B cell (primary cell): ENCODE measurements at regions not wholly inside any gene's neighbourhood (a gene's known extent, or its start where the extent isn't known, plus 50 kb on each side); places are given as distances from the start of the nearest gene placed in this dataset.

Experiments used
- EZH2 ChIP-seq: IDR thresholded peaks from 2 replicates; pipeline ENCODE4 v1.6.1; 2012; ENCODE audit warnings: borderline replicate concordance, low read depth, mild to moderate bottlenecking, moderate library complexity, low read length; ENCODE audit not compliant: insufficient read depth, poor library complexity, severe bottlenecking
- TF ChIP-seq, protein P1 (sequence below): fragments of 200-600 bp; IDR thresholded peaks from one replicate; pipeline ENCODE4 v1.8.0; 2022; ENCODE audit warnings: antibody characterized with exemption, mild to moderate bottlenecking

GRCh38 chr11:42713753-42714152 lies 598.0 kb upstream of the API5 start:
- TF ChIP-seq EZH2 = no peak
- TF ChIP-seq, protein P1, sequence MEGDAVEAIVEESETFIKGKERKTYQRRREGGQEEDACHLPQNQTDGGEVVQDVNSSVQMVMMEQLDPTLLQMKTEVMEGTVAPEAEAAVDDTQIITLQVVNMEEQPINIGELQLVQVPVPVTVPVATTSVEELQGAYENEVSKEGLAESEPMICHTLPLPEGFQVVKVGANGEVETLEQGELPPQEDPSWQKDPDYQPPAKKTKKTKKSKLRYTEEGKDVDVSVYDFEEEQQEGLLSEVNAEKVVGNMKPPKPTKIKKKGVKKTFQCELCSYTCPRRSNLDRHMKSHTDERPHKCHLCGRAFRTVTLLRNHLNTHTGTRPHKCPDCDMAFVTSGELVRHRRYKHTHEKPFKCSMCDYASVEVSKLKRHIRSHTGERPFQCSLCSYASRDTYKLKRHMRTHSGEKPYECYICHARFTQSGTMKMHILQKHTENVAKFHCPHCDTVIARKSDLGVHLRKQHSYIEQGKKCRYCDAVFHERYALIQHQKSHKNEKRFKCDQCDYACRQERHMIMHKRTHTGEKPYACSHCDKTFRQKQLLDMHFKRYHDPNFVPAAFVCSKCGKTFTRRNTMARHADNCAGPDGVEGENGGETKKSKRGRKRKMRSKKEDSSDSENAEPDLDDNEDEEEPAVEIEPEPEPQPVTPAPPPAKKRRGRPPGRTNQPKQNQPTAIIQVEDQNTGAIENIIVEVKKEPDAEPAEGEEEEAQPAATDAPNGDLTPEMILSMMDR = no peak
